SK-N-SH (cell line): ENCODE measurements at regions not wholly inside any gene's neighbourhood (a gene's known extent, or its start where the extent isn't known, plus 50 kb on each side); places are given as distances from the start of the nearest gene placed in this dataset.

Source experiments
- CTCF ChIA-PET: fragments of 300-600, 350-600 bp; formaldehyde crosslinking; extraction: SDS; loops from one replicate; lab custom pipeline; 2021; lab: Yijun Ruan, JAX
- POLR2A ChIA-PET: fragments of 350-600 bp; sonication (Branson Sonifier 250); formaldehyde crosslinking; extraction: SDS; loops from one replicate; lab custom pipeline; 2020; ENCODE audit warnings: antibody characterized with exemption, inconsistent platforms; lab: Yijun Ruan, JAX
- DNase-seq: peaks from one replicate; pipeline ENCODE4 v3.0.0; 2012
- H2AFZ ChIP-seq: fragments of 200-600 bp; sonication (generic); 2 replicates; pipeline ENCODE4 v1.8.1; 2016; ENCODE audit warnings: antibody characterized with exemption, mild to moderate bottlenecking, low read depth
- H3F3A ChIP-seq: fragments of 200-600 bp; sonication (generic); replicated peaks from 2 replicates; pipeline ENCODE3; 2016; ENCODE audit warnings: antibody characterized with exemption, mild to moderate bottlenecking; ENCODE audit not compliant: insufficient read depth
- H3K27ac ChIP-seq, 2 experiments: fragments of 200-500 bp in 1 of 2; fragments of 200-600 bp in 1 of 2; sonication (Bioruptor generic) in 1 of 2; sonication (generic), shearing (Covaris generic) in 1 of 2; 2 replicates each; pipeline versions ENCODE4 v1.5.1 to v1.6.1; 2014 to 2016; ENCODE audit warnings: low read depth in 2 of 2, inconsistent platforms in 1 of 2, low read length in 1 of 2, mild to moderate bottlenecking in 1 of 2, mixed read lengths in 1 of 2
- H3K27me3 ChIP-seq: fragments of 200-600 bp; sonication (generic), shearing (Covaris generic); 2 replicates; pipeline ENCODE4 v1.6.1; 2016; ENCODE audit warnings: mixed run types; ENCODE audit not compliant: insufficient read depth
- H3K36me3 ChIP-seq, 2 experiments: fragments of 200-500 bp in 1 of 2; fragments of 200-600 bp in 1 of 2; sonication (Bioruptor generic) in 1 of 2; sonication (generic) in 1 of 2; replicated peaks in 1 of 2; 2 replicates each; pipeline versions ENCODE3 to v1.5.1; 2014 to 2016; ENCODE audit warnings: low read length in 1 of 2, mild to moderate bottlenecking in 1 of 2; ENCODE audit not compliant: insufficient read depth in 2 of 2, control insufficient read depth in 1 of 2
- H3K4me1 ChIP-seq, 2 experiments: fragments of 200-500 bp in 1 of 2; fragments of 200-600 bp in 1 of 2; sonication (Bioruptor generic) in 1 of 2; sonication (generic), shearing (Covaris generic) in 1 of 2; 2 replicates each; pipeline versions ENCODE4 v1.5.1 to v1.6.1; 2014 to 2016; ENCODE audit warnings: low read depth in 1 of 2, low read length in 1 of 2, mixed run types in 1 of 2; ENCODE audit not compliant: insufficient read depth in 2 of 2, control insufficient read depth in 1 of 2
- H3K4me2 ChIP-seq: fragments of 200-600 bp; sonication (generic), shearing (Covaris generic); 2 replicates; pipeline ENCODE4 v1.6.1; 2017; ENCODE audit warnings: mixed run types
- H3K4me3 ChIP-seq, 2 experiments: fragments of 200-500 bp in 1 of 2; fragments of 200-600 bp in 1 of 2; sonication (Bioruptor generic) in 1 of 2; sonication (generic), shearing (Covaris generic) in 1 of 2; 2 replicates each; pipeline versions ENCODE4 v1.5.1 to v1.8.1; 2014 to 2016; ENCODE audit warnings: low read depth in 2 of 2, inconsistent platforms in 1 of 2, low read length in 1 of 2, mild to moderate bottlenecking in 1 of 2, mixed read lengths in 1 of 2, moderate library complexity in 1 of 2
- H3K79me2 ChIP-seq: fragments of 200-600 bp; sonication (generic); 2 replicates; pipeline ENCODE4 v1.8.1; 2017; ENCODE audit warnings: mild to moderate bottlenecking; ENCODE audit not compliant: insufficient read depth
- H3K9ac ChIP-seq: fragments of 200-600 bp; sonication (generic); 2 replicates; pipeline ENCODE4 v1.6.1; 2017; ENCODE audit warnings: mixed run types
- H3K9me2 ChIP-seq: fragments of 200-600 bp; sonication (generic); 2 replicates; pipeline ENCODE4 v1.6.1; 2017; ENCODE audit warnings: mixed run types
- H3K9me3 ChIP-seq: fragments of 200-600 bp; sonication (generic); 2 replicates; pipeline ENCODE4 v1.6.1; 2017; ENCODE audit warnings: mixed run types, mild to moderate bottlenecking, moderate library complexity
- H4K20me1 ChIP-seq: fragments of 200-600 bp; sonication (generic); 2 replicates; pipeline ENCODE4 v1.6.1; 2017; ENCODE audit warnings: mild to moderate bottlenecking, mixed run types; ENCODE audit not compliant: insufficient read depth
- EP300 ChIP-seq, 2 experiments: IDR thresholded peaks; 2 replicates each; pipeline versions ENCODE4 v1.4.0 to v1.6.1; 2012; ENCODE audit warnings: borderline replicate concordance in 1 of 2, low read depth in 1 of 2, low read length in 1 of 2
- FOXJ3 ChIP-seq: sonication (generic); formaldehyde crosslinking; IDR thresholded peaks from 2 replicates; pipeline ENCODE4 v1.5.1; 2020; ENCODE audit warnings: mild to moderate bottlenecking, missing genetic modification reagents
- JUND ChIP-seq: IDR thresholded peaks from 2 replicates; pipeline ENCODE4 v1.4.0; 2012
- MXI1 ChIP-seq: IDR thresholded peaks from 2 replicates; pipeline ENCODE4 v1.6.1; 2012; ENCODE audit warnings: mild to moderate bottlenecking, low read depth, low read length, improper control_type of control experiment
- SMC3 ChIP-seq: IDR thresholded peaks from 2 replicates; pipeline ENCODE4 v1.6.1; 2012; ENCODE audit warnings: low read depth, low read length, improper control_type of control experiment
- TCF12 ChIP-seq: IDR thresholded peaks from 2 replicates; pipeline ENCODE4 v1.4.0; 2012
- TEAD4 ChIP-seq: IDR thresholded peaks from 2 replicates; pipeline ENCODE4 v1.4.0; 2012; ENCODE audit warnings: mild to moderate bottlenecking, borderline replicate concordance; ENCODE audit not compliant: insufficient read depth
- WGBS: methylation state at CpG from one replicate; pipeline ENCODE4 v1.1.6; 2017; ENCODE audit warnings: low lambda C conversion rate; 5-methylcytosine and 5-hydroxymethylcytosine counted together
- TF ChIP-seq, protein P1 (sequence below): IDR thresholded peaks from 2 replicates; pipeline ENCODE4 v1.4.0; 2012; ENCODE audit warnings: low read depth
- TF ChIP-seq, protein P2 (sequence below): IDR thresholded peaks from 2 replicates; pipeline ENCODE4 v1.4.0; 2012; ENCODE audit warnings: low read depth, borderline replicate concordance
- TF ChIP-seq, protein P3 (sequence below): IDR thresholded peaks from 2 replicates; pipeline ENCODE4 v1.4.0; 2012; ENCODE audit warnings: low read depth, borderline replicate concordance

DNA sequence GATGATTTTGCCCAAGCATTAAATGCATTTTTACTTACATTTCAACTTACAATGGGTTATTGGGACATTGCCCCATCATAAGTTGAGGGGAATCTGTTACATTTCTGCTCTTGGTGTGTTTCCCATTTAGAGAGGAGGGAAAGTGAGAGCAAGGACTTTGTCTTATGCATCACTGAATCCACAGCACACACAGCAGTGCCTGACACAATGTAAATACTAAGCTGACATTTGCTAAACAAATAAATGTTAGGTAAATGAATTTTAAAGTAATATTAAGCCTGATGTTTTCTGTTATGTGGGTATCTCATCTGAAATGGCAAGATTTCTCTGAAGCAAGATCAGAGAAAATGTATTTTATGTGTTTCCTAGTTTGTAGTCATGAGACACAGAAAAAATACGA lies 143.6 kb upstream of the STXBP5 start:
- H3K27me3 ChIP-seq, result no peaks in the 10 kb centered on the region
- no peak overlapping the region for H3K27ac ChIP-seq
- H3K9me3 ChIP-seq, result no peaks in the 10 kb centered on the region
- no peak overlapping the region for H3K4me3 ChIP-seq
- H4K20me1 ChIP-seq, result no peaks in the 10 kb centered on the region
- no peaks in the 10 kb centered on the region for H3K9me2 ChIP-seq
- no peak overlapping the region for H3K9ac ChIP-seq
- TF ChIP-seq, protein P1, sequence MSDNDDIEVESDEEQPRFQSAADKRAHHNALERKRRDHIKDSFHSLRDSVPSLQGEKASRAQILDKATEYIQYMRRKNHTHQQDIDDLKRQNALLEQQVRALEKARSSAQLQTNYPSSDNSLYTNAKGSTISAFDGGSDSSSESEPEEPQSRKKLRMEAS, result no peak
- TF ChIP-seq TEAD4, result no peak
- no peak for TF ChIP-seq TCF12
- no peak for TF ChIP-seq MXI1
- no peak for TF ChIP-seq FOXJ3 (CRISPR knock-in tag)
- TF ChIP-seq, protein P2, sequence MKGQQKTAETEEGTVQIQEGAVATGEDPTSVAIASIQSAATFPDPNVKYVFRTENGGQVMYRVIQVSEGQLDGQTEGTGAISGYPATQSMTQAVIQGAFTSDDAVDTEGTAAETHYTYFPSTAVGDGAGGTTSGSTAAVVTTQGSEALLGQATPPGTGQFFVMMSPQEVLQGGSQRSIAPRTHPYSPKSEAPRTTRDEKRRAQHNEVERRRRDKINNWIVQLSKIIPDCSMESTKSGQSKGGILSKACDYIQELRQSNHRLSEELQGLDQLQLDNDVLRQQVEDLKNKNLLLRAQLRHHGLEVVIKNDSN, result no peak
- TF ChIP-seq, protein P3, sequence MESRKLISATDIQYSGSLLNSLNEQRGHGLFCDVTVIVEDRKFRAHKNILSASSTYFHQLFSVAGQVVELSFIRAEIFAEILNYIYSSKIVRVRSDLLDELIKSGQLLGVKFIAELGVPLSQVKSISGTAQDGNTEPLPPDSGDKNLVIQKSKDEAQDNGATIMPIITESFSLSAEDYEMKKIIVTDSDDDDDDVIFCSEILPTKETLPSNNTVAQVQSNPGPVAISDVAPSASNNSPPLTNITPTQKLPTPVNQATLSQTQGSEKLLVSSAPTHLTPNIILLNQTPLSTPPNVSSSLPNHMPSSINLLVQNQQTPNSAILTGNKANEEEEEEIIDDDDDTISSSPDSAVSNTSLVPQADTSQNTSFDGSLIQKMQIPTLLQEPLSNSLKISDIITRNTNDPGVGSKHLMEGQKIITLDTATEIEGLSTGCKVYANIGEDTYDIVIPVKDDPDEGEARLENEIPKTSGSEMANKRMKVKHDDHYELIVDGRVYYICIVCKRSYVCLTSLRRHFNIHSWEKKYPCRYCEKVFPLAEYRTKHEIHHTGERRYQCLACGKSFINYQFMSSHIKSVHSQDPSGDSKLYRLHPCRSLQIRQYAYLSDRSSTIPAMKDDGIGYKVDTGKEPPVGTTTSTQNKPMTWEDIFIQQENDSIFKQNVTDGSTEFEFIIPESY, result no peak
- TF ChIP-seq SMC3, result no peak
- H3K79me2 ChIP-seq, result no peaks in the 10 kb centered on the region
- ChIA-PET POLR2A (no interaction called here), CTCF (no interaction called here)
- H3K4me1 ChIP-seq, result peaks cover 0 to 4% of the 10 kb centered on the region in 2 experiments; a peak in 2 of 4 replicates
- H2AFZ ChIP-seq, result no peak overlapping the region
- DNase-seq, result no peak
- no peak overlapping the region for H3K4me2 ChIP-seq
- H3F3A ChIP-seq, result peaks cover 13% of the 10 kb centered on the region
- no peaks in the 10 kb centered on the region for H3K36me3 ChIP-seq
- WGBS, result 83% methylated on average over 1 of the region's 1 CpG

DNA sequence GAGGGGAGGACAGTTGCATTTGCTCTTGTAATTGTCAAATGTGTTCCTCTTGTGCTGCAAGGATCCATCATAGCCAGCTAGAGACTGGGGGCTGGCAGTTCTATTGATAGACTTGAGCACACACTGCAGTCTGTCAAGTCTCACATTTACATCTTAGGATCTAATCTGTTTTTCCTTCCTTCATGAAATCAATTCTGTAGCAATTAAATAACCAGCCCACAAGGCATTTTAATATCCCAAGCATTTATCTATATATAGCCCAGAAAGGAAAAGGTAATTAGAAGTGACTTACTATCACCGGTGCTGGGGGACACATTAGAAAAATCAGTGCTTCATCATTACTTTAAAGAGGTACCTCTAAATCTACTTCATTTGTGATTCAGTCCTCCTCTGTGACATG lies 143.0 kb upstream of the STXBP5 start:
- Histone ChIP-seq H3K9me2 (no peaks in the 10 kb centered on the region), H2AFZ (no peak overlapping the region), H3K9ac (no peak overlapping the region), H4K20me1 (no peaks in the 10 kb centered on the region), H3K4me3 (no peak overlapping the region), H3K9me3 (no peaks in the 10 kb centered on the region), H3K36me3 (no peaks in the 10 kb centered on the region), H3K79me2 (no peaks in the 10 kb centered on the region), H3K27me3 (no peaks in the 10 kb centered on the region), H3K4me2 (no peak overlapping the region), H3K27ac (no peak overlapping the region), H3F3A (peaks cover 13% of the 10 kb centered on the region), H3K4me1 (peaks cover 0 to 4% of the 10 kb centered on the region in 2 experiments; a peak in 2 of 4 replicates)
- TF ChIP-seq EP300 (IDR thresholded peaks at IDR 0.05; ENCODE audit: borderline replicate concordance in 1 of 2, low read depth in 1 of 2, low read length in 1 of 2), result peak in 1 of 2 experiments; percentile 36; a peak in 1 of 4 replicates
- TF ChIP-seq JUND, result no peak
- 50% methylated on average over 1 of the region's 1 CpG for WGBS
- POLR2A ChIA-PET, result no interaction called here
- DNase-seq, result peak; percentile 12
- CTCF ChIA-PET, result no interaction called here
